CD4-positive, alpha-beta T cell treated with Interferon gamma for 1 hour (primary cell): ENCODE measurements at regions not wholly inside any gene's neighbourhood (a gene's known extent, or its start where the extent isn't known, plus 50 kb on each side); places are given as distances from the start of the nearest gene placed in this dataset.

Source experiments
- DNase-seq: peaks from one replicate; pipeline ENCODE4 v3.0.0-alpha.2; 2020

DNA sequence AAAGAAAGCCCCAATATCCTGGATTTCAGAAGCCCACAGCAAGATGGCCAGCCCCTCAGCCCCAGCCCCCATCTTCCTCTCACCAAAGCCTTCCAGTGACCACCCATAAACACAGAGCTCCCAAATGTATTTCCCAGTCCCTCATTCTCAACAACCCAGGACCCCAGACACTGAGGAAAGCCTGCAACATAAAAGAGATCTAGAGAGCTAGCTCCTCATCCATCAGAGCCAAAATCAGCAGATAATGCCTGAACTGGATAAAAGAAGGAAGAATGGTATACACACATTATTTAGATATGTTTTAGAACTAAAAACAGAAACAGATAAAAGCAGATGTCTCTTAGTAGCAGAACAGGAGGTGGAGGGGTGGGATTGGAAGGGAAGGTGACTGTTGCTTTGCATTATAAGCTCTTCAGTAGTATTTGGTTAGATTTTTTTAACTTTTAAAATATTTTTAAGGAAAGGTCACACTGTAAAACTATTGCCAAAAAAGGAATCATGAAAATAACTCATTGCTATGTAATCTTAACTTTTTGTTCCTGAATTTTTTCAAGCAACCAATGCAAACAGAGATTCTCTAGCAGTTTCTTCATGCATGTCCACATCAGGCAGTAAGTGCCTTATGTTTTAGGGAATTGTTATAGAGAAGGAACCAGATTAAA, 144.2 kb upstream of the PKDCC start:
- no peak for DNase-seq

DNA sequence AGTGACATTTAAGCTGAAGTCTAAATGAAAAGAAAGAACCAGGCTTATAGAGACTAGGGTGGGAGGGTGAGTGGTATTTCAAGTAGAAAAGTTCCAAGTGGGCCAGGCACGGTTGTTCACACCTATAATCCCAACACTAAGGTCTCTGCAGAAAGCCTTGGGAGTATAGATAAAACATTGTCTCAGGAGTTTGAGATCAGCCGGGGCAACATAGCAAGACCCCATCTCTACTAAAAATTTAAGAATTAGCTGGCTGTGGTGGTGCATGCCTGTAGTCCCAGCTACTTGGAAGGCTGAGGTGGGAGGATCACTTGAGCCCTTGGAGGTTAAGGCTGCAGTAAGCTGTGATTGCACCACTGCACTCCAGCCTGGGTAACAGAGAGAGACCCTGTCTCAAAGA, 143.4 kb upstream of the PKDCC start:
- no peak for DNase-seq

DNA sequence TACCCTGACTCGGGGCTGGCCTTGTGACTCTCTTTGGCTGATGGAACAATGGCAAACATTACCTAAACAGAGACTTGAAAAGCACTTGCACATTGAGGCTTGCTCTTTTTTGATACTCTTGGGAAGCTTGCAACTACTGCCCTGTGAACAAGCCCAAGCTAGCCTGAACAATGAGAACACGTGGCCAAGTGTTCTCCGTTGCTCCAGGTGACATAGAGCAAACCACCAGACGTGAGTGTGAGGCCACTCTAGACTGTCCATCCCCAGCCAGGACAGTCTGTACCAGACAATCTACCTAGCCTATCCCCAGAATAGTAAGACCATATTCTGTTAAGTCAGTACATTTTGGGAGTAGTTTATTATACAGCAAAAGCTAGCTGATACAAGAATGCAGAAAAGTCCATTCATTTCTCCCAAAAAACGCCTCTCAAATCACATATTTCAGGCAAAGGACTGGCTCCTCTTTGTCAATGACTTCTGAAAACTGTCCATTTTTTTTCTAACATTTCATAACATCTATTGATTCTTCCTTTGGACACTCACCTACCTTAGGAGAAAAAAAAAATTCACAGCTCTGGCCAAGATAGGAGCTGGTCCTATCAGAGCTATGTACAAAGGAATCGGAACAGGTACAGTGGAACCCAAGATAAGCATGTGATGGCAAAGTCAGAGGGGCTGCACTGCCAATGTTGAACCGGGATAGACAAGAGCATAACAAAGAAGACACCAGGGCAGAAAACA, 142.1 kb upstream of the PKDCC start:
- no peak for DNase-seq

GRCh38 chr2:41906338-41906725, 141.5 kb upstream of the PKDCC start:
- DNase-seq: no peak

- no peak for DNase-seq
These were observed 140.7 kb upstream of the PKDCC start for GRCh38 chr2:41907141-41907540.

DNA sequence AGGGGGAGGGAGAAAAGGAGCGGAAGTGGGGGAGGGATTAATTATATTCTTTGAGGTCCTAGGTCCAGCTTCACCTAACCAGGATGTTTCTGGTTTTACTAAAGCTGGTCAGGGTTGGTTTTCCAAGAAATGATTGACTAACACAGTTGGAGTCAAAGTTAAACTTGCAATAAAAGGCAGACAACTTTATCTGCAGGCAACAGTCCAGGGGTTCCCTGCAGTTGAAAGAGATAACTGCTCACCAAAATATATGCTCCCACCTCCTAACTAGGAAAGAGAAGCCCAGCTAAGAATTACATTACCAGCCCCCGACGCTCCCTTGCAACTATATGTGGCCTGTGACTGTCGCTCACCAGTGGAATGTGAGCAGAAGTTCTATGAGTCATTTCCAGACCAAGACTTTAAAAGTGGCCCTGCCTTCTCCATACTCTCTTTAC, 140.0 kb upstream of the PKDCC start:
- no peak for DNase-seq

DNA sequence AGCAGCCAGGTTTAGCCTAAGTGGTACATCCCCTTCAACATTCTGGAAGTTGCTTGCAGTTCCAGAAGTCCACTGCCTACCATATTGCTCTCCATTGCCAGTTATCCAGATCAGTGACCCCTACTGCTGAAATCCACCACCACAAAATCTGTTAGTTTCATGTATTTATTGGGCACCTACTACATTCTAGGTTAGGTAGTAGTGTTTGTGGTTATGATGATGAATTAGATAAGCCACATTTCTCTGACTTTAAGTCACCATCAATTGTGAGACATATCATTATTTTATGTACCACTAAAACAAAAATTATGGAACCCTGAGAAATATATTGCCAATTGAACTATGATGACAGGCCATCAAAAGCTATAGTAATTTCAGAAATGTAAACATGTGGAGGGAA, 139.5 kb upstream of the PKDCC start:
- DNase-seq: no peak

DNA sequence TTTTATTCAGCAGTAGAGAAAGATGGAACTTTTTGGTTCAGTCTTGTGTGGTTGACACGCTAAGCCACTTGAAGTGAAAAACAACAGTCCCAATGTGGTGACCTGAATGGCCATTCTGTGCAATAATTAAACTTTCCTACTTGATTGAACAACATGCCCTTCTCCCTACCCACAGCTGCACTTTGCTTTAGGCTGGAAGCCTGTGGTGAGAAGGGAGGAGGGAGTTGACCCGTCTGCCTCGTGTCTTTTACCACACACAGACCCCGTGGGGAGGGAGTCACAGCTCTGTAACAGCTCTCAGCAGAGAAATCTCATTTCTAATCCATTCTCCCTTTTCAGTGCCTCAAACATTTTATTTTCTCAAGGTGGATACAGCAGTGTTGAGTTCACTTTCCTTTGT, 138.2 kb upstream of the PKDCC start:
- DNase-seq: no peak

DNA sequence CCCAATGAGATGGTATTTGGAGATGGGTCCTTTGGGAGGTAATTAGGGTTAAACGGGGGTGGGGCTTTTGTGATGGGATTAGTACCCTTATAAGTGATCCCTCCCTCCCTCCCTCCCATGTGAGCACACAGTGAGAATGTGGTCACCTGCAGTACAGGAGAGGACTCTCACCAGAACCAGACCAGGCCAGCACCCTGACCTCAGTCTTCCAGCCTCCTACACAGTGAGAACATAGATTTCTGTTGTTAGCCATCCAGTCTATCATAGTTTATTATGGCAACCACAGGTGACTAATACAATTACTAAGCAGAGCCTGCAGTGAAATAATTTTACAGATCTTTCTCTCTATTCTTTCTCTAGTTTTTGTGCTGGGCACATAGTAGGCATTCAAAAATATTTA, 137.7 kb upstream of the PKDCC start:
- no peak for DNase-seq

DNA sequence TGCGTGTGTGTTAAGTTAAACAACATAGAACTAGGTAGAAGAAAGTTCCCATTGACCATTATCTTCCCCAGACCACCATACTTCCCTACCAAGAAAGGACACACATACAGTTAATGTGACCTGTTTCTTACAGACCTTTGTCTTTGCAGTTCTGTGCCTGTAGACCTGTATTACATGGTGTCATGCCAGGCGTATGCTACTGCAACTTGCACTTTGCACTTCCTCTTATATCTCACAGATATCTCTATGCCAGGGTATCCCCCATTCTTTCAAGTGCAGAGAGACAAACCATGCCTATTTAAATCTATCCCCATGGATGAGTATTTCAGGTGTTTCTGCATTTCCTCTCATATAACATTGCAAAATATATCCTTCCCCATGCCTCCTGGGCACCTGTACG, 136.8 kb upstream of the PKDCC start:
- no peak for DNase-seq

DNA sequence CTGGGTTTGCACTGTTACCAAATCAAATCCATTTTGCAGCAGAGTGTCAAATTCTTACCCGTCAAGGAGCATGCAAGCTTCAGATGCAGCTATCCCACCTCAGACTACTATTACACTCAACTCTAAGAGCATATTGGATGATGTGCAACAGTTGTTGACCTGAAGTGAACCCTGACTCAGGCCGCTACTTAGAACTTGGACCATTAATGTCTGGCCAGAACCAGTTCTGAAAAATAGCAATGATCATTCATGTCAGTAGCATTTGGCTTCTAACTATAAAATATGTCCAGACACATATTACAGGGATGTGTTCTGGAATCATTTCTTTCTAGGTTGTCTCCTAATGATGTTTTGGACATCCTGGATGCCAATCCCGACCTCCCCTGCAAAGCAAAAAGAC, 135.5 kb upstream of the PKDCC start:
- no peak for DNase-seq

GRCh38 chr2:41912776-41913175, 135.0 kb upstream of the PKDCC start:
- no peak for DNase-seq

- DNase-seq: no peak
These were observed 134.5 kb upstream of the PKDCC start for GRCh38 chr2:41913311-41913710.

- DNase-seq: no peak
These were observed 133.8 kb upstream of the PKDCC start for GRCh38 chr2:41913921-41914609.

- DNase-seq: no peak
These were observed 132.9 kb upstream of the PKDCC start for GRCh38 chr2:41914936-41915335.

DNA sequence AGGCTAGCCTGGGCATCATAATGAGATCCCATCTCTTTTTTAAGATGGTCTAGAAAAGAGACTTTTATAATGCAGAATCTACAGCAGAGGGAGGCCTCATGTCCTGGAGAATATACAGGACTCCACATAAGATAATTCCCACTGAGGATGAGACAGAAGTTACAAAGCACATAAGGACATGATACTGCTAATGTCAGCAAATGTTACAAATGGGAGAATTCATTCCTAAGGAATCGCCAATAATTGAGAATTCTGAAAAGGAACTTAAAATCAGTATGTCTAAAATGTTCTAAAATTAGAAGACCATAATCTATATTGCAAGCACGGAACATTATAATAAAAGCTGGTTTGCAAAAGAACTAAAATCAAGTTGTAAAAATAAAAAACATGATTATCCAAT, 131.6 kb upstream of the PKDCC start:
- no peak for DNase-seq

DNA sequence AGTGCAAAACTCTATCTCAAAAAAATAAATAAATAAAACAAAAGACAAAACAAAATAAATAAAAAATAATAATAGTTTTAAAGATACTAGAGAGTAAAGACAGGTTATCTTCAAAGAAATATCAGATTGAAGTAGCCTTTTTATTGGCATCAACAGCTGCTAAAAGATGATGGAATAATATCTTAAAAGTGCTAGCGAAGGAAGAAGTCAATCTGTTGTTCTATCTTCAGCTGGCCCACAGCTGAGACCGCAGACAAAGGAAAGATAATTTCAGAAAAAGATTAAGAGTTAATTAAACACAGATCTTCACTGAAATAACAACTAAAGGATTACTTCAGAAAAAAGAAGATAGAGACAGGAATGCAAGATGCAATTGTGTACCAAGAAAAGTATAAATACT, 130.2 kb upstream of the PKDCC start:
- DNase-seq: no peak

- no peak for DNase-seq
These were observed 128.7 kb upstream of the PKDCC start for GRCh38 chr2:41919135-41919534.

DNA sequence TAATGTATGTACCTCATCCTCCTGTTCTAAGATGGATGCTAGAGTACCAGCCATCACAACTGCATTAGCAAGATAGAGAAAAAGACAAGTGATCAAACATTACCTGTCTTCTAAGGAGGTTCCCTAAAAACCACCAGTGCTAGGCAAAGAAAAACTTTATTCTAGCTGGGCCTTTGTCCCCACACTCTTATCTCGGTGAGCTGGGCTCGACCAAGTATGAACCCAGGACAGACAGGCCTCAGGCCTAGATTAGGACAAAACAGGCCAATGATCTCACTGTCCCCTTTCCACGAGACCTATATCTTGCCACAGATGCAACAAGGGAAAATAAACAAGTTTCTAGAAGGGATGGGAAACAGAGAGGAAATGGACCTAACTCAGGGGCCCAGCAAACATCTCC, 127.6 kb upstream of the PKDCC start:
- no peak for DNase-seq

DNA sequence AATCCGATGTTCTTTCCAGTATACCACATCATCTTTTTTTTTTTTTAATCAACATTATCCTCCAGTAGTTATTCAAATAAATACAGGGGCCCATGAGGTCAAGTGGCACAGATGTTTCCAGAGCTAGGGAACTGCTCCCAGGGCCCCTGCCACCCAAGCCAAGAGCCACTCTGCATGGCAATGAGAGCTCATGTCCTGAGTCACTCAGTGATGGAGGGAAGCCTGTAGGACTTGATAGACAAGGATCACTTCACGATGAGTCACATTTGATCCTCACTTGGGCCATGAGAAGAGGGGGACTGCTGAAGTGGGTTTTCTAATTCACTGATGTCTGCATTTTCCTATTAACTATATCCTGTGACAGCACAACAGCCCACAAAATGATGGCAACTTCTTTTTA, 127.0 kb upstream of the PKDCC start:
- no peak for DNase-seq

DNA sequence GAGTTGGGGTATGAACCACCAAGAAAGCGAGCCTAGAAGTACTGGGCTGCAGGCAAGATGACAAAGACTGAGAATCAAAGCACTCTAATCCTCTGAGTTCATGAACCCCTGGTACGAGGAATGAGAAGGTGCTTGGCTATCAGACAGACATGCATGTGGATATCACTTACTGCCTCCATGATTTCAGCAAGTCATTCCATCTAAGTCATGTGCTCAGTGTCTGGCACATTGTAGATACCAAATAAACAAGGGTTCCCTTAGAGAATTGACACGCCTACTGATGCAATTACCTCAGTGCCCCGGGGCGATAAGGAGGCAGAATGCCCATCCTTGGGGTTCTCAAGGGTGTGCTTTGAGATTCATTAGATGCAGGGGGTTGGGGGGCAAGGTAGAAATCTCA, 125.6 kb upstream of the PKDCC start:
- DNase-seq: no peak

- DNase-seq: no peak
These were observed 124.5 kb upstream of the PKDCC start for GRCh38 chr2:41923156-41923786.

DNA sequence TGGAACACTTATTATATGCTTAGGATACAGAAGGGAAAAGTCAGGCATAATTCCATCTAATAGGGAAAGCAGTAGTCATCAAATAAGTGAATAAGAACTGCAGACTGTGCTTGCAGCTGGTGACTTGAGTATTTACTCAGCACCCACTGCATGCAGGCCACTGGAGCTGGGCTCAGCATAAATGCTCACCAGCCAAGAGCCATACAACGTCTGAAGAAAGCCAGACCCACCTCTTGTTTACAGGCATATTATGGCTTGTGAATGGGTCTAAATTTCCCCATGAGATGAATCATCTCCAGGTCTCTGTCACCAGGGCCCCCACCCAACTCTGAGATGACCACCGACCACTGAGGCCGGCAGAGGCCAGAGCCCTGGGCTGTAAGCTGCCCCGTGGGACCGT, 123.8 kb upstream of the PKDCC start:
- DNase-seq: no peak
